HepG2 (cell line): ENCODE measurements at regions not wholly inside any gene's neighbourhood (a gene's known extent, or its start where the extent isn't known, plus 50 kb on each side); places are given as distances from the start of the nearest gene placed in this dataset.

Experiments
- CERS6 ChIP-seq: sonication (generic); formaldehyde crosslinking; IDR thresholded peaks from 2 replicates; pipeline ENCODE4 v1.5.0; 2020; ENCODE audit warnings: missing genetic modification reagents
- HNRNPL ChIP-seq: fragments of 200-400 bp; formaldehyde crosslinking; IDR thresholded peaks from 2 replicates; pipeline ENCODE4 v1.6.1; 2017; ENCODE audit warnings: mild to moderate bottlenecking, low read depth, low read length
- KMT2A ChIP-seq: sonication (generic); formaldehyde crosslinking; IDR thresholded peaks from 2 replicates; pipeline ENCODE4 v1.4.0; 2020; ENCODE audit warnings: missing genetic modification reagents
- MTF2 ChIP-seq: sonication (generic); formaldehyde crosslinking; IDR thresholded peaks from 2 replicates; pipeline ENCODE4 v1.5.0; 2020; ENCODE audit warnings: missing genetic modification reagents, borderline replicate concordance
- MYNN ChIP-seq: sonication (generic); formaldehyde crosslinking; IDR thresholded peaks from 2 replicates; pipeline ENCODE4 v1.4.0; 2020; ENCODE audit warnings: mild to moderate bottlenecking, low read depth, missing genetic modification reagents
- NPAS2 ChIP-seq: sonication (generic); formaldehyde crosslinking; IDR thresholded peaks from 2 replicates; pipeline ENCODE4 v1.8.0; 2022; ENCODE audit warnings: mild to moderate bottlenecking, missing genetic modification reagents, borderline replicate concordance
- NR2F6 ChIP-seq, 2 experiments: IDR thresholded peaks; 2 replicates each; pipeline ENCODE4 v1.6.1; 2016; ENCODE audit warnings: antibody characterized with exemption in 1 of 2, mild to moderate bottlenecking in 1 of 2
- SP140L ChIP-seq: sonication (generic); formaldehyde crosslinking; IDR thresholded peaks from 2 replicates; pipeline ENCODE4 v1.4.0; 2020; ENCODE audit warnings: missing genetic modification reagents, borderline replicate concordance
- TCF12 ChIP-seq, 2 experiments: fragments of 450-650 bp in 1 of 2; sonication (generic) in 1 of 2; formaldehyde crosslinking in 1 of 2; IDR thresholded peaks; 2 replicates each; pipeline versions ENCODE4 v1.6.1 to v1.8.0; 2017 to 2022; ENCODE audit warnings: antibody characterized with exemption in 1 of 2, mild to moderate bottlenecking in 1 of 2, missing genetic modification reagents in 1 of 2, moderate library complexity in 1 of 2
- TCF7 ChIP-seq: sonication (generic); IDR thresholded peaks from 2 replicates; pipeline ENCODE4 v1.6.1; 2016; ENCODE audit warnings: antibody characterized with exemption, low read depth
- ZFP91 ChIP-seq: sonication (generic); formaldehyde crosslinking; IDR thresholded peaks from 2 replicates; pipeline ENCODE4 v1.9.0; 2022; ENCODE audit warnings: missing genetic modification reagents, mild to moderate bottlenecking, borderline replicate concordance
- ZKSCAN5 ChIP-seq: sonication (generic); formaldehyde crosslinking; IDR thresholded peaks from 2 replicates; pipeline ENCODE4 v1.5.1; 2020; ENCODE audit warnings: mild to moderate bottlenecking, missing genetic modification reagents
- ZNF615 ChIP-seq: sonication (generic); formaldehyde crosslinking; IDR thresholded peaks from 2 replicates; pipeline ENCODE4 v1.5.0; 2020; ENCODE audit warnings: mild to moderate bottlenecking, missing genetic modification reagents, borderline replicate concordance
- ZNF749 ChIP-seq: sonication (generic); formaldehyde crosslinking; IDR thresholded peaks from 2 replicates; pipeline ENCODE4 v1.8.0; 2022; ENCODE audit warnings: mild to moderate bottlenecking, missing genetic modification reagents, moderate library complexity, borderline replicate concordance
- ZNF777 ChIP-seq: sonication (generic); formaldehyde crosslinking; IDR thresholded peaks from 2 replicates; pipeline ENCODE4 v1.4.0; 2020; ENCODE audit warnings: missing genetic modification reagents
- ZNF792 ChIP-seq: IDR thresholded peaks from 2 replicates; pipeline ENCODE4 v1.6.1; 2016
- ZSCAN12 ChIP-seq: sonication (generic); formaldehyde crosslinking; IDR thresholded peaks from 2 replicates; pipeline ENCODE4 v1.9.0; 2021; ENCODE audit warnings: mild to moderate bottlenecking, missing genetic modification reagents
- TF ChIP-seq, protein P1 (sequence below): sonication (generic); formaldehyde crosslinking; IDR thresholded peaks from 2 replicates; pipeline ENCODE4 v1.5.1; 2020; ENCODE audit warnings: mild to moderate bottlenecking, missing genetic modification reagents, borderline replicate concordance
- TF ChIP-seq, protein P2 (sequence below): sonication (generic); formaldehyde crosslinking; IDR thresholded peaks from 2 replicates; pipeline ENCODE4 v1.8.1; 2023; ENCODE audit warnings: missing genetic modification reagents, inconsistent platforms, borderline replicate concordance

GRCh38 chr6:6724539-6725467 lies 136.3 kb downstream of the LY86 start (continued):
- TF ChIP-seq, protein P1, sequence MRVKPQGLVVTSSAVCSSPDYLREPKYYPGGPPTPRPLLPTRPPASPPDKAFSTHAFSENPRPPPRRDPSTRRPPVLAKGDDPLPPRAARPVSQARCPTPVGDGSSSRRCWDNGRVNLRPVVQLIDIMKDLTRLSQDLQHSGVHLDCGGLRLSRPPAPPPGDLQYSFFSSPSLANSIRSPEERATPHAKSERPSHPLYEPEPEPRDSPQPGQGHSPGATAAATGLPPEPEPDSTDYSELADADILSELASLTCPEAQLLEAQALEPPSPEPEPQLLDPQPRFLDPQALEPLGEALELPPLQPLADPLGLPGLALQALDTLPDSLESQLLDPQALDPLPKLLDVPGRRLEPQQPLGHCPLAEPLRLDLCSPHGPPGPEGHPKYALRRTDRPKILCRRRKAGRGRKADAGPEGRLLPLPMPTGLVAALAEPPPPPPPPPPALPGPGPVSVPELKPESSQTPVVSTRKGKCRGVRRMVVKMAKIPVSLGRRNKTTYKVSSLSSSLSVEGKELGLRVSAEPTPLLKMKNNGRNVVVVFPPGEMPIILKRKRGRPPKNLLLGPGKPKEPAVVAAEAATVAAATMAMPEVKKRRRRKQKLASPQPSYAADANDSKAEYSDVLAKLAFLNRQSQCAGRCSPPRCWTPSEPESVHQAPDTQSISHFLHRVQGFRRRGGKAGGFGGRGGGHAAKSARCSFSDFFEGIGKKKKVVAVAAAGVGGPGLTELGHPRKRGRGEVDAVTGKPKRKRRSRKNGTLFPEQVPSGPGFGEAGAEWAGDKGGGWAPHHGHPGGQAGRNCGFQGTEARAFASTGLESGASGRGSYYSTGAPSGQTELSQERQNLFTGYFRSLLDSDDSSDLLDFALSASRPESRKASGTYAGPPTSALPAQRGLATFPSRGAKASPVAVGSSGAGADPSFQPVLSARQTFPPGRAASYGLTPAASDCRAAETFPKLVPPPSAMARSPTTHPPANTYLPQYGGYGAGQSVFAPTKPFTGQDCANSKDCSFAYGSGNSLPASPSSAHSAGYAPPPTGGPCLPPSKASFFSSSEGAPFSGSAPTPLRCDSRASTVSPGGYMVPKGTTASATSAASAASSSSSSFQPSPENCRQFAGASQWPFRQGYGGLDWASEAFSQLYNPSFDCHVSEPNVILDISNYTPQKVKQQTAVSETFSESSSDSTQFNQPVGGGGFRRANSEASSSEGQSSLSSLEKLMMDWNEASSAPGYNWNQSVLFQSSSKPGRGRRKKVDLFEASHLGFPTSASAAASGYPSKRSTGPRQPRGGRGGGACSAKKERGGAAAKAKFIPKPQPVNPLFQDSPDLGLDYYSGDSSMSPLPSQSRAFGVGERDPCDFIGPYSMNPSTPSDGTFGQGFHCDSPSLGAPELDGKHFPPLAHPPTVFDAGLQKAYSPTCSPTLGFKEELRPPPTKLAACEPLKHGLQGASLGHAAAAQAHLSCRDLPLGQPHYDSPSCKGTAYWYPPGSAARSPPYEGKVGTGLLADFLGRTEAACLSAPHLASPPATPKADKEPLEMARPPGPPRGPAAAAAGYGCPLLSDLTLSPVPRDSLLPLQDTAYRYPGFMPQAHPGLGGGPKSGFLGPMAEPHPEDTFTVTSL (CRISPR knock-in tag), result 0 out of 2 replicates have a peak, but pooled peaks have one; percentile 26
- TF ChIP-seq SP140L (CRISPR knock-in tag), result 0 out of 2 replicates have a peak, but pooled peaks have one; percentile 9
- TF ChIP-seq KMT2A (CRISPR knock-in tag), result peak; percentile 57; the same call in 1 of the 2 replicates
- TF ChIP-seq ZNF615, result no peak
- TF ChIP-seq ZNF792 (CRISPR knock-in tag), result no peak
- no peak for TF ChIP-seq TCF7
- TF ChIP-seq CERS6 (CRISPR knock-in tag), result no peak
- TF ChIP-seq NR2F6 (IDR thresholded peaks at IDR 0.05), result no peak
- no peak for TF ChIP-seq NR2F6 (CRISPR knock-in tag; IDR thresholded peaks at IDR 0.05)
- TF ChIP-seq ZSCAN12, result no peak
- TF ChIP-seq ZNF749 (CRISPR knock-in tag), result 0 out of 2 replicates have a peak, but pooled peaks have one; percentile 28
- TF ChIP-seq ZFP91 (CRISPR knock-in tag), result no peak
- no peak for TF ChIP-seq TCF12 (IDR thresholded peaks at IDR 0.05)
- no peak for TF ChIP-seq TCF12 (CRISPR knock-in tag; IDR thresholded peaks at IDR 0.05)
- no peak for TF ChIP-seq HNRNPL
- no peak for TF ChIP-seq ZNF777 (CRISPR knock-in tag)
- TF ChIP-seq MTF2 (CRISPR knock-in tag), result no peak
- TF ChIP-seq NPAS2 (CRISPR knock-in tag), result no peak
- no peak for TF ChIP-seq ZKSCAN5 (CRISPR knock-in tag)
- TF ChIP-seq MYNN (CRISPR knock-in tag), result no peak
- TF ChIP-seq, protein P2, sequence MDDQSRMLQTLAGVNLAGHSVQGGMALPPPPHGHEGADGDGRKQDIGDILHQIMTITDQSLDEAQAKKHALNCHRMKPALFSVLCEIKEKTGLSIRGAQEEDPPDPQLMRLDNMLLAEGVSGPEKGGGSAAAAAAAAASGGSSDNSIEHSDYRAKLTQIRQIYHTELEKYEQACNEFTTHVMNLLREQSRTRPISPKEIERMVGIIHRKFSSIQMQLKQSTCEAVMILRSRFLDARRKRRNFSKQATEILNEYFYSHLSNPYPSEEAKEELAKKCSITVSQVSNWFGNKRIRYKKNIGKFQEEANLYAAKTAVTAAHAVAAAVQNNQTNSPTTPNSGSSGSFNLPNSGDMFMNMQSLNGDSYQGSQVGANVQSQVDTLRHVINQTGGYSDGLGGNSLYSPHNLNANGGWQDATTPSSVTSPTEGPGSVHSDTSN, result no peak
